OCI-LY1 (cell line): ENCODE measurements at regions not wholly inside any gene's neighbourhood (a gene's known extent, or its start where the extent isn't known, plus 50 kb on each side); places are given as distances from the start of the nearest gene placed in this dataset.

Experiments
- CTCF ChIP-seq: fragments of 200-600 bp; sonication (generic), shearing (Covaris generic); IDR thresholded peaks from 2 replicates; pipeline ENCODE4 v1.5.1; 2017; ENCODE audit warnings: mild to moderate bottlenecking, antibody characterized with exemption, low read length, moderate library complexity, mixed read lengths
- EZH2 ChIP-seq: fragments of 200-600 bp; sonication (generic), shearing (Covaris generic); IDR thresholded peaks from 2 replicates; pipeline ENCODE4 v1.8.0; 2017; ENCODE audit warnings: borderline replicate concordance, mixed run types, mild to moderate bottlenecking, antibody characterized with exemption, low read length, moderate library complexity, mixed read lengths

DNA sequence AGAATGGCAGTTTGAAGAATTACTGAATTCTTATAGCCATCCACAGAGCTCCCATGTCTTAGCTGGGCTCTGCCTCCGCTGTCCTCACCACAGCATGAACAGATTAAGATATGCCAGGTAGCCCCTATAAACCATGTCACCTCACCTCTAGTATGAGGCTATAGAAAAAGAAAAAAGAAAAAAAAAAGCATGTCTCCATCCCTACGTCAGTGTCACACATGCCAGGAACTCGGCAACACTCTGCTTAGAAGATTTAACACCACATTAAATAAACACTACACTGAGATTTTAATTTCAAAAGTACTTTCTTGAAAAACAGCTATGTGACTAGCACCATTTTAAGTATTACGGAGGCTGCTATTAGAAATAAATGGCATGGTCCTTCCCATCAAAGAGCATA lies 149.4 kb downstream of the CAPZA3 start:
- TF ChIP-seq CTCF, result no peak
- TF ChIP-seq EZH2, result no peak
